GM23338 (cell line): ENCODE measurements at regions not wholly inside any gene's neighbourhood (a gene's known extent, or its start where the extent isn't known, plus 50 kb on each side); places are given as distances from the start of the nearest gene placed in this dataset.

Experiments
- ATAC-seq: fragments of 200-7000 bp; cut with Tn5 transposase; 3 replicates; pipeline ENCODE4 v1.9.1; 2020
- DNase-seq: peaks from one replicate; pipeline ENCODE4 v3.0.0-alpha.2; 2015; ENCODE audit warnings: low spot score
- H2AFZ ChIP-seq: fragments of 200-600 bp; sonication (generic); 2 replicates; pipeline ENCODE4 v1.8.0; 2016; ENCODE audit warnings: antibody characterized with exemption, mild to moderate bottlenecking, moderate library complexity
- H3F3A ChIP-seq: fragments of 200-600 bp; sonication (generic); replicated peaks from 2 replicates; pipeline ENCODE4 v1.8.0; 2017; ENCODE audit warnings: antibody characterized with exemption, mixed run types, low read depth
- H3K27ac ChIP-seq: fragments of 200-600 bp; sonication (generic); 2 replicates; pipeline ENCODE4 v1.6.1; 2016; ENCODE audit warnings: low read depth
- H3K27me3 ChIP-seq: fragments of 200-600 bp; sonication (generic); 2 replicates; pipeline ENCODE4 v1.8.0; 2016; ENCODE audit warnings: mild to moderate bottlenecking, mixed run types, moderate library complexity; ENCODE audit not compliant: insufficient read depth
- H3K36me3 ChIP-seq: fragments of 200-600 bp; sonication (generic); 2 replicates; pipeline ENCODE4 v1.8.0; 2016; ENCODE audit warnings: mild to moderate bottlenecking; ENCODE audit not compliant: insufficient read depth
- H3K4me1 ChIP-seq: fragments of 200-600 bp; sonication (generic); 2 replicates; pipeline ENCODE4 v1.8.0; 2016; ENCODE audit warnings: mild to moderate bottlenecking, moderate library complexity; ENCODE audit not compliant: insufficient read depth
- H3K4me2 ChIP-seq: fragments of 200-600 bp; sonication (generic); 2 replicates; pipeline ENCODE4 v1.7.1; 2017; ENCODE audit warnings: mixed run types
- H3K4me3 ChIP-seq: fragments of 200-600 bp; sonication (generic); 2 replicates; pipeline ENCODE4 v1.6.1; 2016; ENCODE audit warnings: mixed run types
- H3K79me2 ChIP-seq: fragments of 200-600 bp; sonication (generic); replicated peaks from 2 replicates; pipeline ENCODE4 v1.8.0; 2017; ENCODE audit warnings: mild to moderate bottlenecking; ENCODE audit not compliant: insufficient read depth
- H3K9me2 ChIP-seq: fragments of 200-600 bp; sonication (generic); 2 replicates; pipeline ENCODE4 v1.8.0; 2017; ENCODE audit not compliant: insufficient read depth
- H4K20me1 ChIP-seq: fragments of 200-600 bp; sonication (generic); replicated peaks from 2 replicates; pipeline ENCODE4 v1.8.0; 2017; ENCODE audit warnings: mild to moderate bottlenecking; ENCODE audit not compliant: insufficient read depth
- H3K27ac Mint-ChIP-seq: 2 replicates; pipeline ENCODE4 v1.8.0; 2020; ENCODE audit warnings: inconsistent platforms, mild to moderate bottlenecking, moderate library complexity, mixed read lengths
- H3K27me3 Mint-ChIP-seq: 3 replicates; pipeline ENCODE4 v1.8.0; 2022; ENCODE audit warnings: low read depth, mild to moderate bottlenecking, moderate library complexity, mixed read lengths, inconsistent platforms; ENCODE audit not compliant: insufficient read depth, poor library complexity
- H3K36me3 Mint-ChIP-seq: 3 replicates; pipeline ENCODE4 v1.8.0; 2021; ENCODE audit warnings: low read depth, mild to moderate bottlenecking, inconsistent platforms, moderate library complexity, mixed read lengths
- H3K4me1 Mint-ChIP-seq: 3 replicates; pipeline ENCODE4 v1.8.0; 2020; ENCODE audit warnings: mild to moderate bottlenecking, inconsistent platforms, mixed read lengths
- H3K4me3 Mint-ChIP-seq: 3 replicates; pipeline ENCODE4 v1.8.0; 2021; ENCODE audit warnings: moderate library complexity, mild to moderate bottlenecking, inconsistent platforms, mixed read lengths
- H3K9me3 Mint-ChIP-seq: 3 replicates; pipeline ENCODE4 v1.8.0; 2020; ENCODE audit warnings: moderate library complexity, mild to moderate bottlenecking, inconsistent platforms, mixed read lengths
- CREB1 ChIP-seq: fragments of 250-450 bp; sonication (Bioruptor Pico); IDR thresholded peaks from 2 replicates; pipeline ENCODE4 v1.5.0; 2020; ENCODE audit warnings: low read depth, mild to moderate bottlenecking, moderate library complexity
- CTCF ChIP-seq, 2 experiments: fragments of 200-600 bp in 1 of 2; sonication (generic) in 1 of 2; conservative IDR thresholded peaks; 2 replicates each; pipeline versions ENCODE4 v1.5.1 to v1.6.1; 2016 to 2017; ENCODE audit warnings: antibody characterized with exemption in 2 of 2, low read depth in 2 of 2, mild to moderate bottlenecking in 2 of 2, moderate library complexity in 1 of 2
- ETS1 ChIP-seq: IDR thresholded peaks from 2 replicates; pipeline ENCODE4 v1.6.1; 2016; ENCODE audit warnings: antibody characterized with exemption
- EZH2 ChIP-seq: fragments of 200-600 bp; sonication (generic); IDR thresholded peaks from one replicate; pipeline ENCODE4 v1.8.0; 2017; ENCODE audit warnings: antibody characterized with exemption, mild to moderate bottlenecking, low read depth; ENCODE audit not compliant: unreplicated experiment
- EZH2phosphoT487 ChIP-seq: fragments of 200-600 bp; sonication (generic); IDR thresholded peaks from one replicate; pipeline ENCODE4 v1.8.1; 2018; ENCODE audit warnings: antibody characterized with exemption; ENCODE audit not compliant: unreplicated experiment
- JUNB ChIP-seq: IDR thresholded peaks from one replicate; pipeline ENCODE4 v1.6.1; 2016; ENCODE audit warnings: antibody characterized with exemption; ENCODE audit not compliant: unreplicated experiment
- NANOG ChIP-seq: IDR thresholded peaks from 2 replicates; pipeline ENCODE4 v1.6.1; 2016; ENCODE audit warnings: antibody characterized with exemption, borderline replicate concordance
- POLR2AphosphoS5 ChIP-seq: IDR thresholded peaks from 2 replicates; pipeline ENCODE4 v1.6.1; 2016; ENCODE audit warnings: antibody characterized with exemption, low read depth
- REST ChIP-seq: IDR thresholded peaks from one replicate; pipeline ENCODE4 v1.6.1; 2018; ENCODE audit warnings: antibody characterized with exemption; ENCODE audit not compliant: unreplicated experiment
- STAT1 ChIP-seq: IDR thresholded peaks from one replicate; pipeline ENCODE4 v1.6.1; 2016; ENCODE audit warnings: antibody characterized with exemption; ENCODE audit not compliant: unreplicated experiment
- ZNF114 ChIP-seq: fragments of 250-450 bp; sonication (Bioruptor Pico); IDR thresholded peaks from 2 replicates; pipeline ENCODE4 v1.5.0; 2020; ENCODE audit warnings: mild to moderate bottlenecking, moderate library complexity
- ZNF331 ChIP-seq: fragments of 250-450 bp; sonication (Bioruptor Pico); IDR thresholded peaks from 2 replicates; pipeline ENCODE4 v1.5.0; 2020; ENCODE audit warnings: low read depth, mild to moderate bottlenecking, moderate library complexity
- ZNF462 ChIP-seq: fragments of 250-450 bp; sonication (Bioruptor Pico); IDR thresholded peaks from 2 replicates; pipeline ENCODE4 v1.5.0; 2020; ENCODE audit warnings: mild to moderate bottlenecking, moderate library complexity

GRCh38 chr11:81224396-81224795 is 1509.3 kb downstream of the FAM181B start:
- TF ChIP-seq EZH2 (no peak), EZH2phosphoT487 (no peak), JUNB (no peak), POLR2AphosphoS5 (no peak), ZNF114 (CRISPR knock-in tag) (no peak), ZNF462 (CRISPR knock-in tag) (no peak), ETS1 (no peak), STAT1 (no peak), REST (no peak), CREB1 (CRISPR knock-in tag) (no peak), NANOG (no peak), CTCF (conservative IDR thresholded peaks at IDR 0.05; ENCODE audit: low read depth in 2 of 2) (no peak), ZNF331 (CRISPR knock-in tag) (no peak)
- Histone ChIP-seq H3F3A (no peaks in the 10 kb centered on the region), H3K79me2 (no peaks in the 10 kb centered on the region), H4K20me1 (no peaks in the 10 kb centered on the region), H3K36me3 (no peaks in the 10 kb centered on the region), H2AFZ (no peak overlapping the region), H3K4me3 (no peak overlapping the region), H3K4me1 (no peaks in the 10 kb centered on the region), H3K4me2 (no peak overlapping the region), H3K9me2 (no peaks in the 10 kb centered on the region), H3K27me3 (no peaks in the 10 kb centered on the region), H3K27ac (no peak overlapping the region)
- Mint-ChIP-seq H3K4me1 (no peaks in the 10 kb centered on the region), H3K4me3 (no peak overlapping the region), H3K27ac (no peak overlapping the region), H3K36me3 (no peaks in the 10 kb centered on the region), H3K9me3 (no peaks in the 10 kb centered on the region; the same call in 2 of the 3 replicates), H3K27me3 (no peaks in the 10 kb centered on the region)
- no peak for ATAC-seq
- no peak for DNase-seq
